Muscle layer of duodenum (tissue), 2 donors: ENCODE measurements at regions not wholly inside any gene's neighbourhood (a gene's known extent, or its start where the extent isn't known, plus 50 kb on each side); places are given as distances from the start of the nearest gene placed in this dataset.

ENCODE experiments used
- H3K27ac ChIP-seq: one replicate; pipeline ENCODE4 v1.7.0; 2013; ENCODE audit warnings: mild to moderate bottlenecking, low read length
- H3K27me3 ChIP-seq: one replicate; pipeline ENCODE4 v1.7.0; 2013; ENCODE audit warnings: low read depth, mild to moderate bottlenecking, control low read depth, low read length
- H3K36me3 ChIP-seq, 2 donors: one replicate each; pipeline ENCODE4 v1.7.0; 2013; ENCODE audit warnings: low read length in 2 of 2, control low read depth in 1 of 2, mild to moderate bottlenecking in 1 of 2; ENCODE audit not compliant: insufficient read depth in 2 of 2, control insufficient read depth in 1 of 2
- H3K4me1 ChIP-seq, 2 donors: one replicate each; pipeline ENCODE4 v1.7.0; 2013; ENCODE audit warnings: low read length in 2 of 2, mild to moderate bottlenecking in 2 of 2, control low read depth in 1 of 2, moderate library complexity in 1 of 2; ENCODE audit not compliant: insufficient read depth in 2 of 2, control insufficient read depth in 1 of 2
- H3K4me3 ChIP-seq, 2 donors: one replicate each; pipeline ENCODE4 v1.7.0; 2013; ENCODE audit warnings: low read length in 2 of 2, low read depth in 1 of 2, mild to moderate bottlenecking in 1 of 2
- H3K9me3 ChIP-seq, 2 donors: one replicate each; pipeline ENCODE4 v1.7.0; 2013; ENCODE audit warnings: low read length in 2 of 2, control low read depth in 1 of 2, mild to moderate bottlenecking in 1 of 2; ENCODE audit not compliant: control insufficient read depth in 1 of 2
- donor health status: healthy.

DNA sequence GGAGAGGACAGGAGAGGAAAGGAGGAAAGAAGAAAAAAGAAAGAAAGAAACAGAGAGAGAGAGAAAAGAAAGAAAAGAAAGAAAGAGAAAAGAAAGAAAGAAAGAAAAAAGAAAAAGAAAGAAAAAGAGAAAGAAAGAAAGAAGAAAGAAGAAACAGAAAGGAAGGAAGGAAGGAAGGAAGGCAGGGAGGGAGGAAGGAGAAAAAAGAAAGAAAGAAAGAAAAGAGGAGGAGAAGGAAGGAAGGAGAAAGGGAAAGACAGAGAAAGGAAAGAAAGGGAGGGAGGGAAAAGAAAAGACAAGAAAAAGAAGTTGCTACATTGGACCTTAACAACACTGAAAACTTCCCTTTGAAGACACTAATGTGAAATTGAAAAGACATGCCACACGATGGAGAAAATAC lies 56.6 kb upstream of the CCL2 start:
- Histone ChIP-seq H3K27ac (no peak overlapping the region), H3K4me1 (no peaks in the 10 kb centered on the region), H3K36me3 (no peaks in the 10 kb centered on the region), H3K27me3 (no peaks in the 10 kb centered on the region), H3K4me3 (no peak overlapping the region), H3K9me3 (peaks cover 0 to 4% of the 10 kb centered on the region in 2 donors)

GRCh38 chr17:34199454-34199853 lies 55.6 kb upstream of the CCL2 start:
- peaks cover 0 to 4% of the 10 kb centered on the region in 2 donors for H3K9me3 ChIP-seq
- no peaks in the 10 kb centered on the region for H3K4me1 ChIP-seq
- H3K27me3 ChIP-seq: no peaks in the 10 kb centered on the region
- no peaks in the 10 kb centered on the region for H3K36me3 ChIP-seq
- no peak overlapping the region for H3K27ac ChIP-seq
- no peak overlapping the region for H3K4me3 ChIP-seq

GRCh38 chr17:34199932-34200534 lies 55.1 kb upstream of the CCL2 start:
- Histone ChIP-seq H3K9me3 (peaks cover 0 to 4% of the 10 kb centered on the region in 2 donors), H3K4me3 (no peak overlapping the region), H3K27ac (no peak overlapping the region), H3K27me3 (no peaks in the 10 kb centered on the region), H3K4me1 (no peaks in the 10 kb centered on the region), H3K36me3 (no peaks in the 10 kb centered on the region)

- H3K9me3 ChIP-seq: peaks cover 0 to 4% of the 10 kb centered on the region in 2 donors
- H3K27me3 ChIP-seq: no peaks in the 10 kb centered on the region
- no peak overlapping the region for H3K4me3 ChIP-seq
- no peaks in the 10 kb centered on the region for H3K36me3 ChIP-seq
- H3K27ac ChIP-seq: no peak overlapping the region
- H3K4me1 ChIP-seq: no peaks in the 10 kb centered on the region
These were observed 53.9 kb upstream of the CCL2 start for GRCh38 chr17:34201225-34201624.

- Histone ChIP-seq H3K4me1 (no peaks in the 10 kb centered on the region), H3K4me3 (no peak overlapping the region), H3K9me3 (peaks cover 0 to 4% of the 10 kb centered on the region in 2 donors), H3K27ac (no peak overlapping the region), H3K27me3 (no peaks in the 10 kb centered on the region), H3K36me3 (no peaks in the 10 kb centered on the region)
These were observed 53.3 kb upstream of the CCL2 start for GRCh38 chr17:34201767-34202166.

- Histone ChIP-seq H3K4me3 (no peak overlapping the region), H3K9me3 (peaks cover 0 to 4% of the 10 kb centered on the region in 2 donors), H3K4me1 (no peaks in the 10 kb centered on the region)
These were observed 52.0 kb upstream of the CCL2 start for GRCh38 chr17:34203018-34203638.

GRCh38 chr17:34204402-34204801 lies 50.7 kb upstream of the CCL2 start:
- Histone ChIP-seq H3K27ac (no peak overlapping the region), H3K36me3 (no peaks in the 10 kb centered on the region), H3K4me1 (no peaks in the 10 kb centered on the region), H3K4me3 (no peak overlapping the region), H3K9me3 (peaks cover 0 to 4% of the 10 kb centered on the region in 2 donors), H3K27me3 (no peaks in the 10 kb centered on the region)

More at GRCh38 chr17:34203018-34203638, 52.0 kb upstream of the CCL2 start:
- Histone ChIP-seq H3K27me3 (no peaks in the 10 kb centered on the region), H3K36me3 (no peaks in the 10 kb centered on the region), H3K27ac (no peak overlapping the region)
